ENCODE measurements at regions not wholly inside any gene's neighbourhood (a gene's known extent, or its start where the extent isn't known, plus 50 kb on each side); places are given as distances from the start of the nearest gene placed in this dataset.
A peak's percentile ranks its signal among the peaks of the same experiment; 100 is the strongest.

DNA sequence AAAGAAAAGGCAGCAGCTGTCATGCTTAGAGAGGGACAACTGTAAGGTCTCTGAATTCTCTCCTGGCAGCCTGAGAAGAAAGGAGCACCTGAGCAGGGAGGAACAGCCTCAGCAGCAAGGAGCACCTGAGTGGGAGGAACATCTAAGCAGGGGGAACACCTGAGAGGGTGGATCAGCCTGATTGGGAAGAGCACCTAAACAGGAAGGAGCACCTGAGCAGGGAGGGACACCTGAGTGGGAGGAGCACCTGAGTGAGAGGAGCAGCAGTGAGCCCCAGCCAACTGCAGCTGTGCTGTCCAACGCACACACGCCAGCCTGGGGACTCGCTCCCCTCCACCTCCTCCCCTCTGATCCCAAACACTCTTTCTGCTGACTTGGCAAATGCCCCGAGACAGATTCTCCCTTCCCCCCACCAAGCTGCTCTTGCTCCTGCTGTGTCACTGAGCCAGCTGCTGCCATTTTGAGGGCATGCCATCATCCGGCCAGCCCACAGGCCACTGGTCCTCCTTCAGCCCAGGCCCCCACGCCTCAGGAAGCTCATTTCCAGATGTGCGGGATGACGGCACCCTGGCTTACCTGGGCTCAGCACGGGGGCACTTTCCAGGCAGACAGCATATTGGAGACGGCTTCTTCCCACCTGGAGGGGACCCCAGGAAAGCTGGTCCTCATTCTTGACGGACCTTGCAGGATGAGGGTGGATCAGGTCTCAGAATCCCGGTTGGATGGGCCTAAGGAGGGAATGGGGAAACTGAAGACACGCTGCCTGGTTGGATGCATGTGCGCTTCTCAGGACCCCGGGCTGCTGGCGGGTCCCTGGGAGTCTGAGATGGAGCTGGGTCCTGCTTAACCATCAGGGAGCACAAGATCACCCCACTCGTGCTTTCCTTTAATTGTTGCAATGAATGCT, 57.7 kb upstream of the RBFOX3 start:
- Mint-ChIP-seq H3K9me3 (peaks cover 17% of the 10 kb centered on the region), H3K36me3 (peaks cover 3% of the 10 kb centered on the region; the same call in 1 of the 2 replicates), H3K27me3 (ENCODE audit: low read depth) (peaks cover 8% of the 10 kb centered on the region), H3K4me3 (no peak overlapping the region), H3K27ac (no peak overlapping the region), H3K4me1 (peaks cover 35% of the 10 kb centered on the region)
- peak; percentile 64; the same call in 1 of the 2 replicates for TF ChIP-seq ZNF263 (CRISPR knock-in tag; IDR thresholded peaks at IDR 0.05; ENCODE audit: low read depth)
- TF ChIP-seq, protein P1, sequence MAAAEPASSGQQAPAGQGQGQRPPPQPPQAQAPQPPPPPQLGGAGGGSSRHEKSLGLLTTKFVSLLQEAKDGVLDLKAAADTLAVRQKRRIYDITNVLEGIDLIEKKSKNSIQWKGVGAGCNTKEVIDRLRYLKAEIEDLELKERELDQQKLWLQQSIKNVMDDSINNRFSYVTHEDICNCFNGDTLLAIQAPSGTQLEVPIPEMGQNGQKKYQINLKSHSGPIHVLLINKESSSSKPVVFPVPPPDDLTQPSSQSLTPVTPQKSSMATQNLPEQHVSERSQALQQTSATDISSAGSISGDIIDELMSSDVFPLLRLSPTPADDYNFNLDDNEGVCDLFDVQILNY (CRISPR knock-in tag; IDR thresholded peaks at IDR 0.05): no peak
- TF ChIP-seq OVOL2 (CRISPR knock-in tag; IDR thresholded peaks at IDR 0.05; ENCODE audit: borderline replicate concordance): no peak
- no peak for TF ChIP-seq NFYB (CRISPR knock-in tag; conservative IDR thresholded peaks at IDR 0.05; ENCODE audit: low read depth)
- TF ChIP-seq SMAD3 (CRISPR knock-in tag; IDR thresholded peaks at IDR 0.05; ENCODE audit: borderline replicate concordance): no peak
- TF ChIP-seq ZNF138 (CRISPR knock-in tag; conservative IDR thresholded peaks at IDR 0.05): no peak
- ATAC-seq (no peak), DNase-seq (ENCODE audit: low spot score) (no peak)
- ChIA-PET POLR2A (no interaction called here), CTCF (interaction anchor here (1.4 kb wide), 2 partner anchors 10 to 623 kb away, joined by 3 to 12 read pairs; no protein-coding TSS in a partner anchor)

DNA sequence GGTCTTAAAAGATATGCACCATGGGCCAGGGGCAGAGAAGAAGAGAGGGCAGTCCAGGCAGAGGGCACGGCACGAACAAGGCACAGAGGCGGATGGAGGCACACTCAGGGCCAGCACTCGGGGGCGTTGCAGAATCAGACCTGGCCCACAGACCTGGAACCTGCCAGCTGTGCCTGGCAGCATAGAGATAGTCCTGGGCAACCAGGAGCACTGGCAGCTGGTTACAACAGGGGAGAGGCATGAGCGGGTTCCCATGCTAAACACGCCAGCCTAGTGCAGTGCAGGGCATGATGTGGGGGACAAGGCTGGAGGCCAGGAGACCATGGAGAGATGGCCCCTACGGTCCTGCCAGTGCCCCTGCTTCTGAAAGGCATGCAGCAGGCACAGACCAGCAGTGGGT, 56.9 kb upstream of the RBFOX3 start:
- DNase-seq (ENCODE audit: low spot score) (no peak), ATAC-seq (no peak)
- peak overlapping the region; percentile 34; the same call in 1 of the 2 replicates for H3K27ac Mint-ChIP-seq
- TF ChIP-seq TCF7 (CRISPR knock-in tag; IDR thresholded peaks at IDR 0.05; ENCODE audit: low read depth) (no peak), NFYB (CRISPR knock-in tag; conservative IDR thresholded peaks at IDR 0.05; ENCODE audit: low read depth) (no peak), CBFB (CRISPR knock-in tag; IDR thresholded peaks at IDR 0.05; ENCODE audit: low read depth) (no peak), SOX15 (CRISPR knock-in tag; IDR thresholded peaks at IDR 0.05) (no peak)
- TF ChIP-seq, protein P2, sequence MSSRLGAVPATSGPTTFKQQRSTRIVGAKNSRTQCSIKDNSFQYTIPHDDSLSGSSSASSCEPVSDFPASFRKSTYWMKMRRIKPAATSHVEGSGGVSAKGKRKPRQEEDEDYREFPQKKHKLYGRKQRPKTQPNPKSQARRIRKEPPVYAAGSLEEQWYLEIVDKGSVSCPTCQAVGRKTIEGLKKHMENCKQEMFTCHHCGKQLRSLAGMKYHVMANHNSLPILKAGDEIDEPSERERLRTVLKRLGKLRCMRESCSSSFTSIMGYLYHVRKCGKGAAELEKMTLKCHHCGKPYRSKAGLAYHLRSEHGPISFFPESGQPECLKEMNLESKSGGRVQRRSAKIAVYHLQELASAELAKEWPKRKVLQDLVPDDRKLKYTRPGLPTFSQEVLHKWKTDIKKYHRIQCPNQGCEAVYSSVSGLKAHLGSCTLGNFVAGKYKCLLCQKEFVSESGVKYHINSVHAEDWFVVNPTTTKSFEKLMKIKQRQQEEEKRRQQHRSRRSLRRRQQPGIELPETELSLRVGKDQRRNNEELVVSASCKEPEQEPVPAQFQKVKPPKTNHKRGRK (CRISPR knock-in tag; IDR thresholded peaks at IDR 0.05; ENCODE audit: borderline replicate concordance): no peak
- TF ChIP-seq, protein P3, sequence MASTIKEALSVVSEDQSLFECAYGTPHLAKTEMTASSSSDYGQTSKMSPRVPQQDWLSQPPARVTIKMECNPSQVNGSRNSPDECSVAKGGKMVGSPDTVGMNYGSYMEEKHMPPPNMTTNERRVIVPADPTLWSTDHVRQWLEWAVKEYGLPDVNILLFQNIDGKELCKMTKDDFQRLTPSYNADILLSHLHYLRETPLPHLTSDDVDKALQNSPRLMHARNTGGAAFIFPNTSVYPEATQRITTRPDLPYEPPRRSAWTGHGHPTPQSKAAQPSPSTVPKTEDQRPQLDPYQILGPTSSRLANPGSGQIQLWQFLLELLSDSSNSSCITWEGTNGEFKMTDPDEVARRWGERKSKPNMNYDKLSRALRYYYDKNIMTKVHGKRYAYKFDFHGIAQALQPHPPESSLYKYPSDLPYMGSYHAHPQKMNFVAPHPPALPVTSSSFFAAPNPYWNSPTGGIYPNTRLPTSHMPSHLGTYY (CRISPR knock-in tag; IDR thresholded peaks at IDR 0.05): no peak
- 0 out of 2 replicates have a peak, but pooled peaks cover 2% of the 10 kb centered on the region for H3K36me3 Mint-ChIP-seq
- no peak overlapping the region for H3K4me3 Mint-ChIP-seq
- peaks cover 8% of the 10 kb centered on the region for H3K27me3 Mint-ChIP-seq (ENCODE audit: low read depth)
- POLR2A ChIA-PET: no interaction called here
- H3K9me3 Mint-ChIP-seq: peaks cover 10% of the 10 kb centered on the region
- peaks cover 43% of the 10 kb centered on the region for H3K4me1 Mint-ChIP-seq
- CTCF ChIA-PET: interaction anchor here (1.2 kb wide), 1 partner anchor 9 kb away, joined by 3 read pairs; no protein-coding TSS in a partner anchor

DNA sequence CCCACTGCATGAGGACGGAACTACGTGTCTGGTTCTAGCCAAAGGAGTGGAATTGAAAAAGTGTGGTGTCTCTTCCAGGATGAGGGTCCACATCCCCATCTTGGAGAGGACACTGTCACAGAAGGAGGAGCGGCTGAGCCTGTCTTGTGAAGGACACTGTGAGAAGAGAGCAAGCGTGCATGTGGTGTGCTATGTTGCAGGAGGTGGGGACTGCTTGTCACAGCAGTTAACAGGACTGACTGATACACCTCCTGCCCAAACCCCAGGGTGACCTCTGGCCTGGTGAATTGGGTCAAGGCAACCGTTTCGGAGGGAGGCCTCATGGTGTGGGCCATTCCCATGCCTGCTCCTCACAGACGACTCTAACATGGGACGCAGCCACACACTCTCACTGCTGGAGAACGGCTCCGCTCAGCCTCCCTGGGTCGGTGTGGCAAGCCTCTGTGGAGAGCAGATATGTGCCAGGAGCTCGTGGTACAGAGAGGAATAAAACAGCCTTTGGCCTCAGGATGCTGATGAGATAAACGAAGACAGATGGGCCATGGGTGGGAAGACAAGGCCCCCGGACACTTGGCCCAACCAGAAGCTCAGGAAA, 56.4 kb upstream of the RBFOX3 start:
- peaks cover 6% of the 10 kb centered on the region; the same call in 1 of the 2 replicates for H3K36me3 Mint-ChIP-seq
- TF ChIP-seq, protein P4, sequence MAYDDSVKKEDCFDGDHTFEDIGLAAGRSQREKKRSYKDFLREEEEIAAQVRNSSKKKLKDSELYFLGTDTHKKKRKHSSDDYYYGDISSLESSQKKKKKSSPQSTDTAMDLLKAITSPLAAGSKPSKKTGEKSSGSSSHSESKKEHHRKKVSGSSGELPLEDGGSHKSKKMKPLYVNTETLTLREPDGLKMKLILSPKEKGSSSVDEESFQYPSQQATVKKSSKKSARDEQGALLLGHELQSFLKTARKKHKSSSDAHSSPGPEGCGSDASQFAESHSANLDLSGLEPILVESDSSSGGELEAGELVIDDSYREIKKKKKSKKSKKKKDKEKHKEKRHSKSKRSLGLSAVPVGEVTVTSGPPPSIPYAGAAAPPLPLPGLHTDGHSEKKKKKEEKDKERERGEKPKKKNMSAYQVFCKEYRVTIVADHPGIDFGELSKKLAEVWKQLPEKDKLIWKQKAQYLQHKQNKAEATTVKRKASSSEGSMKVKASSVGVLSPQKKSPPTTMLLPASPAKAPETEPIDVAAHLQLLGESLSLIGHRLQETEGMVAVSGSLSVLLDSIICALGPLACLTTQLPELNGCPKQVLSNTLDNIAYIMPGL (CRISPR knock-in tag; IDR thresholded peaks at IDR 0.05): no peak
- TF ChIP-seq, protein P5, sequence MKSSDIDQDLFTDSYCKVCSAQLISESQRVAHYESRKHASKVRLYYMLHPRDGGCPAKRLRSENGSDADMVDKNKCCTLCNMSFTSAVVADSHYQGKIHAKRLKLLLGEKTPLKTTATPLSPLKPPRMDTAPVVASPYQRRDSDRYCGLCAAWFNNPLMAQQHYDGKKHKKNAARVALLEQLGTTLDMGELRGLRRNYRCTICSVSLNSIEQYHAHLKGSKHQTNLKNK (CRISPR knock-in tag; IDR thresholded peaks at IDR 0.05): no peak
- no peak for TF ChIP-seq ZNF232 (CRISPR knock-in tag; IDR thresholded peaks at IDR 0.05)
- CTCF ChIA-PET: interaction anchor here (1.2 to 2.0 kb wide), 3 partner anchors 9 to 74 kb away, joined by 3 to 6 read pairs (median 4); no protein-coding TSS in a partner anchor
- peaks cover 10% of the 10 kb centered on the region for H3K9me3 Mint-ChIP-seq
- H3K27me3 Mint-ChIP-seq (ENCODE audit: low read depth): peaks cover 3% of the 10 kb centered on the region
- DNase-seq (ENCODE audit: low spot score) (no peak), ATAC-seq (no peak)
- H3K27ac Mint-ChIP-seq: 0 out of 2 replicates have a peak overlapping the region, but pooled peaks have one; percentile 34
- H3K4me1 Mint-ChIP-seq: peaks cover 46% of the 10 kb centered on the region
- POLR2A ChIA-PET: no interaction called here
- H3K4me3 Mint-ChIP-seq: no peak overlapping the region

Data from WTC11 (cell line).